Fibroblast of gingiva (primary cell): ENCODE measurements at regions not wholly inside any gene's neighbourhood (a gene's known extent, or its start where the extent isn't known, plus 50 kb on each side); places are given as distances from the start of the nearest gene placed in this dataset.

Experiments
- DNase-seq: peaks from one replicate; pipeline ENCODE4 v3.0.0-alpha.2; 2011; ENCODE audit warnings: low read depth

GRCh38 chr9:129330711-129331492 is 152.8 kb upstream of the IER5L start:
- DNase-seq: no peak

GRCh38 chr9:129328355-129329042 is 150.4 kb upstream of the IER5L start:
- no peak for DNase-seq

GRCh38 chr9:129327552-129328328 is 149.7 kb upstream of the IER5L start:
- DNase-seq: no peak

- no peak for DNase-seq
Observed at GRCh38 chr9:129326061-129327005, 148.3 kb upstream of the IER5L start.

- DNase-seq: no peak
Observed at GRCh38 chr9:129324808-129325502, 146.9 kb upstream of the IER5L start.

- no peak for DNase-seq
Observed at GRCh38 chr9:129323999-129324553, 146.0 kb upstream of the IER5L start.

GRCh38 chr9:129323376-129323998 is 145.4 kb upstream of the IER5L start:
- DNase-seq: no peak

GRCh38 chr9:129322641-129323375 is 144.7 kb upstream of the IER5L start:
- DNase-seq: no peak

- no peak for DNase-seq
Observed at GRCh38 chr9:129322022-129322621, 144.1 kb upstream of the IER5L start.

- DNase-seq: no peak
Observed at GRCh38 chr9:129321286-129322021, 143.4 kb upstream of the IER5L start.

- DNase-seq: peak; percentile 79
Observed at GRCh38 chr9:129320575-129321285, 142.7 kb upstream of the IER5L start.

GRCh38 chr9:129319938-129320481 is 141.9 kb upstream of the IER5L start:
- no peak for DNase-seq

- no peak for DNase-seq
Observed at GRCh38 chr9:129319076-129319937, 141.2 kb upstream of the IER5L start.

GRCh38 chr9:129318121-129319075 is 140.3 kb upstream of the IER5L start:
- DNase-seq: no peak
